PC-9 (cell line): ENCODE measurements at regions not wholly inside any gene's neighbourhood (a gene's known extent, or its start where the extent isn't known, plus 50 kb on each side); places are given as distances from the start of the nearest gene placed in this dataset.
"Not testable (repeated sequence)": the region's sequence is repeated elsewhere in the genome, so short reads cannot be mapped to it uniquely, and the experiment has no call there.

Experiments used
- EZH2 ChIP-seq: fragments of 200-600 bp; sonication (generic); IDR thresholded peaks from 2 replicates; pipeline ENCODE4 v1.8.0; 2017; ENCODE audit warnings: antibody characterized with exemption, low read depth
- TF ChIP-seq, protein P1 (sequence below): fragments of 200-600 bp; sonication (generic); conservative IDR thresholded peaks from 2 replicates; pipeline ENCODE4 v1.6.1; 2017; ENCODE audit warnings: mixed run types, antibody characterized with exemption, mild to moderate bottlenecking, moderate library complexity

DNA sequence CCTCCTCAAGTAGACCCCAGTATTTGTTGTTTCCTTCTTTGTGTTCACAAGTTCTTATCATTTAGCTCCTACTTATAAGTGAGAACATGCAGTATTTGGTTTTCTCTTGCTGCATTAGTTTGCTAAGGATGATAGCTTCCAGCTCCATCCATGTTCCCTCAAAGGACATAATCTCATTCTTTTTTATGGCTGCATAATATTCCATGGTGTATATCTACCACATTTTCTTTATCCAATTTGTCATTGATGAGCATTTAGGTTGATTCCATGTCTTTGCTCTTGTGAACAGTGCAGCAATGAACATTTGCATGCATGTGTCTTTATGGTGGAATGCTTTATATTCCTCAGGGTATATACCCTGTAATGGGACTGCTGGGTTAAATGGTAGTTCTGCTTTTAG, 137.7 kb upstream of the SLC38A2 start:
- TF ChIP-seq, protein P1, sequence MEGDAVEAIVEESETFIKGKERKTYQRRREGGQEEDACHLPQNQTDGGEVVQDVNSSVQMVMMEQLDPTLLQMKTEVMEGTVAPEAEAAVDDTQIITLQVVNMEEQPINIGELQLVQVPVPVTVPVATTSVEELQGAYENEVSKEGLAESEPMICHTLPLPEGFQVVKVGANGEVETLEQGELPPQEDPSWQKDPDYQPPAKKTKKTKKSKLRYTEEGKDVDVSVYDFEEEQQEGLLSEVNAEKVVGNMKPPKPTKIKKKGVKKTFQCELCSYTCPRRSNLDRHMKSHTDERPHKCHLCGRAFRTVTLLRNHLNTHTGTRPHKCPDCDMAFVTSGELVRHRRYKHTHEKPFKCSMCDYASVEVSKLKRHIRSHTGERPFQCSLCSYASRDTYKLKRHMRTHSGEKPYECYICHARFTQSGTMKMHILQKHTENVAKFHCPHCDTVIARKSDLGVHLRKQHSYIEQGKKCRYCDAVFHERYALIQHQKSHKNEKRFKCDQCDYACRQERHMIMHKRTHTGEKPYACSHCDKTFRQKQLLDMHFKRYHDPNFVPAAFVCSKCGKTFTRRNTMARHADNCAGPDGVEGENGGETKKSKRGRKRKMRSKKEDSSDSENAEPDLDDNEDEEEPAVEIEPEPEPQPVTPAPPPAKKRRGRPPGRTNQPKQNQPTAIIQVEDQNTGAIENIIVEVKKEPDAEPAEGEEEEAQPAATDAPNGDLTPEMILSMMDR: not testable (repeated sequence)
- TF ChIP-seq EZH2: not testable (repeated sequence)
